Activated B cell treated with CpG ODN at 0.5 μM for 24 hours (primary cell): ENCODE measurements at regions not wholly inside any gene's neighbourhood (a gene's known extent, or its start where the extent isn't known, plus 50 kb on each side); places are given as distances from the start of the nearest gene placed in this dataset.

ENCODE experiments used
- ATAC-seq: fragments of 200-7000 bp; cut with Tn5 transposase; one replicate; pipeline ENCODE4 v1.10.0; 2021; ENCODE audit warnings: low read depth, mild to moderate bottlenecking, moderate library complexity
- CTCF ChIA-PET: fragments of 350-600 bp; sonication (Branson Sonifier 250); formaldehyde crosslinking; loops from one replicate; lab custom pipeline; 2021; ENCODE audit warnings: antibody characterized with exemption; lab: Charles Lee
- POLR2A ChIA-PET: fragments of 350-600 bp; sonication (Branson Sonifier 250); formaldehyde crosslinking; loops from one replicate; lab custom pipeline; 2021; ENCODE audit warnings: antibody characterized with exemption; lab: Charles Lee
- DNase-seq: peaks from one replicate; pipeline ENCODE4 v3.0.0; 2022
- H3K27ac Mint-ChIP-seq: one replicate; pipeline ENCODE4 v1.8.0; 2020; ENCODE audit warnings: mixed read lengths
- H3K27me3 Mint-ChIP-seq: one replicate; pipeline ENCODE4 v1.8.0; 2021; ENCODE audit warnings: mixed read lengths
- H3K36me3 Mint-ChIP-seq: one replicate; pipeline ENCODE4 v1.8.0; 2021; ENCODE audit warnings: low read depth, mixed read lengths
- H3K4me1 Mint-ChIP-seq: one replicate; pipeline ENCODE4 v1.8.0; 2021; ENCODE audit warnings: mixed read lengths
- H3K4me3 Mint-ChIP-seq: one replicate; pipeline ENCODE4 v1.8.0; 2020; ENCODE audit warnings: mild to moderate bottlenecking, mixed read lengths
- H3K9me3 Mint-ChIP-seq: one replicate; pipeline ENCODE4 v1.8.0; 2020; ENCODE audit warnings: mixed read lengths
- intact Hi-C: fragments of 100-400 bp; cut with micrococcal nuclease; formaldehyde crosslinking; loops from one replicate; pipeline ENCODE4 v1.15.1; 2024
- TF ChIP-seq, protein P1 (sequence below): fragments of 200-600 bp; IDR thresholded peaks from one replicate; pipeline ENCODE4 v1.8.0; 2022; ENCODE audit warnings: antibody characterized with exemption, mild to moderate bottlenecking

DNA sequence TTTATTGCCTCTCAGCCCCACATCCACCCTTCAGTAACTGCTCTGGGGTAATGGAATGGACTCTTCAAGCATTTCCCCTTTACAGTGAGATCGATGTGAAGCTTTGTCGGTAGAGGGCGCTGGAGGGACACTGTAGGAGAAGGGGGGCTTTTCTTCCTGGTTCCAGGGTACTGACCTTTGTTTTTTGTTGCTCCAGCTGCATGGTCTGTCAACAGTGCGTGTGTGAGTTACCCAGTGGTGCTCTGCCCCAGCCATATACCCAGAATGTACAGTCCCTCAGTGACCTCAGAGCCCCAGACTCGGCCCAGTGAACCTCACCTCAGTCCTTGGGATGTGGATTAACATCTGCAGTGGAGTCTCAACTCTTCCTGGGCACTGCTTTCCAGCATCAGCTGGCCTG, 180.3 kb upstream of the TSC22D2 start:
- Mint-ChIP-seq H3K27ac (no peak overlapping the region), H3K4me3 (no peak overlapping the region), H3K36me3 (no peaks in the 10 kb centered on the region), H3K4me1 (no peaks in the 10 kb centered on the region), H3K9me3 (no peaks in the 10 kb centered on the region), H3K27me3 (peaks cover 29% of the 10 kb centered on the region)
- TF ChIP-seq, protein P1, sequence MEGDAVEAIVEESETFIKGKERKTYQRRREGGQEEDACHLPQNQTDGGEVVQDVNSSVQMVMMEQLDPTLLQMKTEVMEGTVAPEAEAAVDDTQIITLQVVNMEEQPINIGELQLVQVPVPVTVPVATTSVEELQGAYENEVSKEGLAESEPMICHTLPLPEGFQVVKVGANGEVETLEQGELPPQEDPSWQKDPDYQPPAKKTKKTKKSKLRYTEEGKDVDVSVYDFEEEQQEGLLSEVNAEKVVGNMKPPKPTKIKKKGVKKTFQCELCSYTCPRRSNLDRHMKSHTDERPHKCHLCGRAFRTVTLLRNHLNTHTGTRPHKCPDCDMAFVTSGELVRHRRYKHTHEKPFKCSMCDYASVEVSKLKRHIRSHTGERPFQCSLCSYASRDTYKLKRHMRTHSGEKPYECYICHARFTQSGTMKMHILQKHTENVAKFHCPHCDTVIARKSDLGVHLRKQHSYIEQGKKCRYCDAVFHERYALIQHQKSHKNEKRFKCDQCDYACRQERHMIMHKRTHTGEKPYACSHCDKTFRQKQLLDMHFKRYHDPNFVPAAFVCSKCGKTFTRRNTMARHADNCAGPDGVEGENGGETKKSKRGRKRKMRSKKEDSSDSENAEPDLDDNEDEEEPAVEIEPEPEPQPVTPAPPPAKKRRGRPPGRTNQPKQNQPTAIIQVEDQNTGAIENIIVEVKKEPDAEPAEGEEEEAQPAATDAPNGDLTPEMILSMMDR = no peak
- intact Hi-C loops = loop anchor here (1.0 kb wide), 1 partner anchor 267 kb away; no protein-coding TSS in a partner anchor
- ATAC-seq = peak; percentile 21
- ChIA-PET POLR2A (no interaction called here), CTCF (interaction anchor here (0.7 kb wide), 1 partner anchor 268 kb away, joined by 7 read pairs; no protein-coding TSS in a partner anchor)
- no peak for DNase-seq

- DNase-seq (no peak), ATAC-seq (no peak)
- Mint-ChIP-seq H3K4me1 (peaks cover 2% of the 10 kb centered on the region), H3K27ac (no peak overlapping the region), H3K4me3 (no peak overlapping the region), H3K9me3 (no peaks in the 10 kb centered on the region), H3K27me3 (peaks cover 40% of the 10 kb centered on the region), H3K36me3 (no peaks in the 10 kb centered on the region)
- TF ChIP-seq, protein P1 = no peak
- intact Hi-C loops = no loop called here
- POLR2A ChIA-PET = no interaction called here
- CTCF ChIA-PET = interaction anchor here (1.1 to 1.3 kb wide), 2 partner anchors 42 to 259 kb away, joined by 3 read pairs; no protein-coding TSS in a partner anchor
Observed at GRCh38 chr3:150225986-150226385, 182.1 kb upstream of the TSC22D2 start.

- POLR2A ChIA-PET = no interaction called here
- peaks cover 6% of the 10 kb centered on the region for H3K4me1 Mint-ChIP-seq
- TF ChIP-seq, protein P1 = no peak
- DNase-seq = no peak
- CTCF ChIA-PET = interaction anchor here (0.8 to 1.7 kb wide), 2 partner anchors 186 to 257 kb away, joined by 3 to 8 read pairs; no protein-coding TSS in a partner anchor
- no peak overlapping the region for H3K4me3 Mint-ChIP-seq
- H3K36me3 Mint-ChIP-seq = no peaks in the 10 kb centered on the region
- peaks cover 47% of the 10 kb centered on the region for H3K27me3 Mint-ChIP-seq
- no peaks in the 10 kb centered on the region for H3K9me3 Mint-ChIP-seq
- no peak for ATAC-seq
- no peak overlapping the region for H3K27ac Mint-ChIP-seq
- intact Hi-C loops = no loop called here
Observed at GRCh38 chr3:150223558-150223957, 184.5 kb upstream of the TSC22D2 start.

DNA sequence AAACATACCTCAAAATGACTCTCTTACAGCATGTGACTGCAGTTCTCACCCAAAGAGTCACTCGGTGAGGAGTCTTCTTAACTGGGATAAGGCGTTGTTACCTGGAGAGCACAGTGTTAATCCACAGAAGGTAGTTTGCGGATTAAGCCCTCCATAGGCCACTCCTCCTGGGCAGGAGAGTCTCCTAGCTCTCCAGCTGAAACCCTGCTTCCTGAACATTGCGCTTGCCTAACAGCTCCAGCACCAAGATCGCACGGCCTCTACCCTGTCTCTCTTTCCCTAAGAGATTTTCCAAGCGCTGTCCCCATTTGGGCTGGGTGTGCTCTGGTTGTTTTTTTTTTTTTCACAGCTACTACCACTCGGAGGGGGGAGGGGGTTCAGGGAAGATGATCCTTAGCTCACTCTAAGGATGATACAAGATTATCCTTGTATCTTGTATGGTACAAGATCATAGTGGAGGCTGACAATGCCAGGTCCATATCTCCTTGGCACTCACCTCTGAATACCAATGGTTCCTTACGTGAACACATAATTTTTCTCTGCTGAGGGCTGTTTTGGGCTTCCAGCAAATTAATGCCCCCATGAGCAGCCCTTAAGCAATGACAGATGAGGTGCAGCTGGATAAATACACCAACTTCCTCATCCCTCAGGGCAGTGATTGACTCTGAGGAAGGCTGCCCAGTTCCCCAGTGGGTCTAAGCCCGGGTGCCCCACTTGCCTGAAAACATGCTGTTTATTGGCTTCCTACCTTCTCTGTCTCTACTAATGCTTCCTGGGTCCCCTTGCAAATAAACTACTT, 185.2 kb upstream of the TSC22D2 start:
- H3K4me3 Mint-ChIP-seq = no peak overlapping the region
- ChIA-PET CTCF (interaction anchor here (1.0 to 1.7 kb wide), 3 partner anchors 253 to 273 kb away, joined by 4 to 8 read pairs (median 6); no protein-coding TSS in a partner anchor), POLR2A (no interaction called here)
- peaks cover 3% of the 10 kb centered on the region for H3K9me3 Mint-ChIP-seq
- ATAC-seq = no peak
- H3K27ac Mint-ChIP-seq = no peak overlapping the region
- peaks cover 47% of the 10 kb centered on the region for H3K27me3 Mint-ChIP-seq
- intact Hi-C loops = no loop called here
- H3K4me1 Mint-ChIP-seq = peaks cover 6% of the 10 kb centered on the region
- TF ChIP-seq, protein P1 = no peak
- no peaks in the 10 kb centered on the region for H3K36me3 Mint-ChIP-seq
- DNase-seq = no peak

DNA sequence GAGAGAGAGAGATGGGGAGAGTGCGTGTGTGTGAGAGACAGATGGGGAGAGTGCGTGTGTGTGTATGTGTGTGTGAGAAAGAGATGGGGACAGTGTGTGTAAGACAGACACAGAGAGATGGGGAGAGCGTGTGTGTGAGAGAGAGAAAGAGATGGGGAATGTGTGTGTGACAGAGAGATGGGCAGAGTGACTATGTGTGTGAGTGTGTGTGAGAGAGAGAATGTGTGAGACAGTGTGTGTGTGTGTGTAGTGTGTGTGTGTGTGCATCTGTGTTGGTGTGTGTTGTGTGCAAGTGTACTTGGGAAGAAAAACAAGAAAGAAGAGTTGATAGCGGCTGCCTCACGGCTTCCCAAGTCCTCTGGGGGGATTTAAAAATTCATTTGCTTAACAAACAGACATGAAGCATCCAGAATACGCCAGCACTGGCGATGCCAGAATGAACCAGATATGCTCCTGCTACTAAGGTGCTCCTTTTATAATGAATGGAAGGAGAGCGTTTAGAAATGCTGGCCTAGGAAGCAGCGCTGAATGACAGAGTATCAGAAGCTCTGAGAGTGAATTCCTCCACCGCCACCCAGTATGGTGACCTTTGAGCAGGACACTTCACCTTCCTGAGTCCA, 186.1 kb upstream of the TSC22D2 start:
- ChIA-PET CTCF (interaction anchor here (1.0 to 1.7 kb wide), 3 partner anchors 252 to 274 kb away, joined by 4 to 8 read pairs (median 6); no protein-coding TSS in a partner anchor), POLR2A (no interaction called here)
- intact Hi-C loops = loop anchor here (1.0 kb wide), 3 partner anchors 255 to 457 kb away; no protein-coding TSS in a partner anchor
- H3K9me3 Mint-ChIP-seq = peaks cover 5% of the 10 kb centered on the region
- no peaks in the 10 kb centered on the region for H3K36me3 Mint-ChIP-seq
- ATAC-seq = no peak
- H3K4me1 Mint-ChIP-seq = peaks cover 6% of the 10 kb centered on the region
- H3K4me3 Mint-ChIP-seq = no peak overlapping the region
- no peak overlapping the region for H3K27ac Mint-ChIP-seq
- peaks cover 48% of the 10 kb centered on the region for H3K27me3 Mint-ChIP-seq
- no peak for DNase-seq
- TF ChIP-seq, protein P1 = no peak
